GM18511 (cell line): ENCODE measurements at regions not wholly inside any gene's neighbourhood (a gene's known extent, or its start where the extent isn't known, plus 50 kb on each side); places are given as distances from the start of the nearest gene placed in this dataset.
"Not testable (repeated sequence)": the region's sequence is repeated elsewhere in the genome, so short reads cannot be mapped to it uniquely, and the experiment has no call there.

ENCODE experiments used
- ATAC-seq: cut with Tn5 transposase; IDR thresholded peaks from one replicate; pipeline ENCODE4 v1.9.1; 2021; ENCODE audit warnings: mild to moderate bottlenecking, moderate library complexity; ENCODE audit not compliant: unreplicated experiment

DNA sequence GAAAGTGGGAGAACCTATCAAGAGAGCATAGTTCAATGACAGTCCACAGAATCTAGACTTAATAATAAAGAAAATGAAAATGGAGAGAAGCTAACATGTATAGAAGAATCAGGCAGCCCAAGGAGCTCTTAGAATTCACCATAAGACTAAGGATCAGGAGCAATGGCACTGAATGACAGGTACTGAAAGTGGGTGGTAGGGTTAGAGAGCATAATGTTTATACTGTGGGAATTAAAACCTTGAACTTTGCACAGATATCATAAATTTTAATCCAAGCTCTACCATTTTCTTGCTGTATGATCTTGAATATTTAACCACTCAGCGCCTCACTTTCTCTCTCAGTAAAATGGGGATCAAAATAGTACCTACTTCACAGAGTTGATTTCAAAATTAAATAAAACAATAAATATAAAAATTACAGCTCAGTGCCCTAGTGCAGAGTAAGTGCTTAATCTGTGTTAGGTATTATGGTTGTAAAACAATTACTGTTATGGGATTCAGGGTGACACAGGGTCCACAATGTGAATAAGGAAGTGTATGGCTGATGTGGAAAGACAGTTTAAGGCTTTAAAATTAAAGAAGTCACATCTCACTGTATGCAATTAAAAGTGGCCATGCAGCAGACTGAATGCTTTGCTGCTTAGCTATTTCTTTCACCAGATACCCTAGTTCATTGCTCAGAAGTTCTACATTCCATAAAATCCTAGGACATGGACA, 319.8 kb downstream of the HINT1 start:
- no peak for ATAC-seq

DNA sequence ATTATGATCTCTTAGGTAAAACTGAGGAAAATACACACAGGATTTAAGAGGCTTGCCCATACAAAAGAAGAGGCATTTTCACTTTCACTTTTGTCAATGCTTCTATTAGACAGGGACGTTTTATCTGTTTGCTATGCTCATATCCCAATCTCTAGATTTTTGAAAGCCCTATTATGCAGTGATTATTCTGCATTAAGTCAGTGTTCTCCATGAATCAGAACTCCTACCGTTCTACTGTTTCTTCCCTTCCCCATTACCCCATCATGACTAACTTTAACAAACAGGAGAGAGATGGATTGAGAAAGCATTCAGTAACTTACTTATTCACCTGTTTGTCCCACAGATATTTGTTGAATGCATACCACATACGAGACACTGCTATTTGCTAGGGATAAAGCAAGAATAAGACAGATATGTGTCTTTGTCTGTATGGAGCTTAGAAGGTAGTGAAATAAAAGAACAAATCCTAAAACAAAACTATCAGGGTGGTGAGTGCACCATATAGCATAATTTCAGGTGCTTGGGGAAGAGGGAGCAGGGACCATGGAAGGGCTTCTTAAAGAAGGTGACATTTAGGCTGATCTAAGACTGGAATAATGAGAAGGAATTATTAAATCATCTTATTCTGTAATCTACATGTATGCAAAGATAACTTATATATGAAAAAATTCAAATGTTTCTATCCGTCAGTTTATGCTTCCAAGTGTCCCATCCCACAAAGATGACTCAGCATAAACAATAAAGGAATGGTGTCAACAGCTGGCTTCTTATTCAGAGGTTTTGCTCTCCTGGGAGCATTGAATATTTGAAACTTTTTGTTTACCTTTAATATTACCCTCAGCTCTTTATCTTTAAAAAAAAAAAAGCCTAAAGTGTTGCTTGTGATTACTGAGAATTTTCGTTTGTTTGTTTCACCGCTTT, 328.1 kb downstream of the HINT1 start:
- peak; percentile 79 for ATAC-seq

DNA sequence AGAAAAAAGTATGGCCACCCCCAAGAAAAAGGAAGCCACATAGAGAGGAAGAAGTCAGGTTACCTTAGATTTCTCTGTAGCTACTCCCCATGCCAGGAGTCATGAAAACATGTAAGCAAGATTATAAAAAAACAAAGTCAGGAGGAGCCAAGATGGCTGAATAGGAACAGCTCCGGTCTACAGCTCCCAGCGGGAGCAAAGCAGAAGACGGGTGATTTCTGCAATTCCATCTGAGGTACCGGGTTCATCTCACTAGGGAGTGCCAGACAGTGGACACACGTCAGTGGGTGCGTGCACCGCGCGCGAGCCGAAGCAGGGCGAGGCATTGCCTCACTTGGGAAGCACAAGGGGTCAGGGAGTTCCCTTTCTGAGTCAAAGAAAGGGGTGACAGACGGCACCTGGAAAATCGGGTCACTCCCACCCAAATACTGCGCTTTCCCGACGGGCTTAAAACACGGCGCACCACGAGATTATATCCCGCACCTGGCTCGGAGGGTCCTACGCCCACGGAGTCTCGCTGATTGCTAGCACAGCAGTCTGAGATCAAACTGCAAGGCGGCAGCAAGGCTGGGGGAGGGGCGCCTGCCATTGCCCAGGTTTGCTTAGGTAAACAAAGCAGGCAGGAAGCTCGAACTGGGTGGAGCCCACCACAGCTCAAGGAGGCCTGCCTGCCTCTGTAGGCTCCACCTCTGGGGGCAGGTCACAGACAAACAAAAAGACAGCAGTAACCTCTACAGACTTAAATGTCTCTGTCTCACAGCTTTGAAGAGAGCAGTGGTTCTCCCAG, 347.3 kb downstream of the HINT1 start:
- not testable (repeated sequence) for ATAC-seq

DNA sequence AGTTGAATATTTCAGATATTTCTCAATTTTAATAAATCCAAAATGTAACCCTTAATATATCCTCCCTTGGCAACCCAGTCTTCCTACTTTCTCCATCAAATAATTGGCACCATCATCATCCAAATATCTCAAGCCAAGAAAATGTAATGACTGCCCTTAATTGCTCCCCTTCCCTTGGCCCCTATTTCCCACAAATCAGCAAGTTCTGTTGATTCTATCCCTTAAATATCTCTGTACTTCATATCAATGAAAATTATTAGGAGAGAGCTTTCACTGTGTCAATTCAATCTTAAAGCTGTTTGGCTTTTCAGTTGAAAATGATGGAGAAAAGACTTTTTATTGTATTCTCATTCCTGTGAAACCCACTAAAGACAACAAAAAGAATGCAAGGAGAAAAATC, 349.8 kb downstream of the HINT1 start:
- ATAC-seq = no peak

DNA sequence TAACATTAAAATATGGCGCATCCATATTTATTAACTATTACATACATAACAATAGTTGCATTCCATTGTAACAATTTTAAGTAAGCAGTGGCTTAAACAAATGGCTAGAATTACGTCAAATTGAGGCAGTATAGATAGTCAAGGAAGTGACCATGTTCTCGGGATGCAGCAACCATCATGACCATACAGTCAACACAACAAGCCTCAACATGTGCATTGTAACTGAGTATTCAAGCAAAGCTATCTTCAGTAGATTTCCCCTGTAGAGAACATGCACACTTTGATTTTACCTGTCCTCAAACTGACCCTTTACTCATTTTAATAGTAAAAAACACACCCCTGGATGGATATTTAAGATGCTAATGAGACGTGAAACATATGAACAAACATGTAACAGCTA, 356.4 kb downstream of the HINT1 start:
- no peak for ATAC-seq

DNA sequence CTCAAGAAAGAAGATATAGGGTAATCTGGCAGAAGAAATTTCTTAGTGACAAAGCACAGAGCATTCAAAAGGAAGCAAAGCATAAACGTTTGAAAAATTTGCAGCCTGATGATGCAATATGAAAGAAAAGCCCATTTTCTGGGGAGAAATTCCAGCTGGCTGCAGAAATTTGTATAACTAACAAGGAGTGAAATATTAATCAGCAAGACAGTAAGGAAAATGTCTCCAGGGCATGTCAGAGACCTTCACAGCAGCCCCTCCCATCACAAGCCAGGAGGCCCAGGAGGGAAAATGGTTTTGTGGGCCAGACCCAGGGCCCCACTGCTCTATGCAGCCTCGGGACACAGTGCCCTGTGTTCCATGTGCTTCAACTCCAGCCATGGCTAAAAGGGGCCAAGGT, 359.4 kb downstream of the HINT1 start:
- ATAC-seq = no peak

DNA sequence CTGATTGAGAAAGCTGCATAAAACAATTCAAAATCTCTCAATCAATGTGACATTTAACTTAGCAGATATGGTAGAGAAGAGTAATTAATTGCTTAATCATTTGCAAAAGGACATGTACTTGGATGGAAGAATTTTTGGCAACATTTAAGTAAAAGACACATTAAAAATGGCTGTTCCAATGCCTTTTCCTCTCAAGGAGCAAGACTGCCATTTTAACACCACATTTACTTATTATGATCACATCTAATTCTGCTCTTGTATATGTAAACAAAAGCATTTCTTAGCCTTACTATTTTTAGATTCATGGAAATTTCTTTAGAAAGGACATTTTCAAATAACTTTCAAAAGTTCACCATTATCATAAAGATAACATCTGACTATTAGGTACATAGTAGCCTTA, 360.0 kb downstream of the HINT1 start:
- ATAC-seq = no peak

DNA sequence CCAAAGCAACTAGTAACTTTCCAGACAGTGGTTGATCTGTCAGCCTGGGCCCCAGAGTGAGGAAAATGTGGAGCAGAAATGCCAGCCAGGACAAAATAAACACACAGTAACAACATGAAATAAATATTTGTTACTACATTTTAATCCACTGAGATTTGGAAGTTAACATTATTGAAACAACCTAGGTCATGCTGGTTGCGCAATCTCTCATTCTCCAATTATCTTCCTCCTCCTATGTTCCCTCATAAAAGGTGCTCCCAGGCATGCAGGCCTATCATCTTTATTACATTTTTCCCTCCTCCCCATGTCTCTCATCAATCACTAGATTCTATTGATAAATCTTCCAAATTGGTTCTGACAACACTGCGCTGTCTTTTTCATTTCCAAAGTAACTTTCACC, 363.1 kb downstream of the HINT1 start:
- ATAC-seq = no peak

DNA sequence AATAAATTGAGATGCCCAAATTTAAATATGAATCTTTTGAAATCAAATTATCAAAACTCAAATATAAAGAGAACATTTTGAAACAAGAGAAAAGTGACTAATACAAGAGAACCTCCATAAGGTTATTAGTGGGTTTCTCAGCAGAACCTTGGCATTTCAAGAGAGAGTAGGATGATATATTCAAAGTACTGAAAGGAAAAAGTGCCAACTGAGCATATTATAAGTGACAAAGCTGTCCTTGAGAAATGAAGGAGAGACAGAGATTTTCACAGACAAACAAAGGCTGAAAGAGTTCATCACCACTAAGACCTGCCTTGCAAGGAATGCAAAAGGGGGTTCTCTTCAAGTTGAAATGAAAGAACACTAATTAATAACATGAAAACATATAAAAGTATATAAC, 366.0 kb downstream of the HINT1 start:
- no peak for ATAC-seq

DNA sequence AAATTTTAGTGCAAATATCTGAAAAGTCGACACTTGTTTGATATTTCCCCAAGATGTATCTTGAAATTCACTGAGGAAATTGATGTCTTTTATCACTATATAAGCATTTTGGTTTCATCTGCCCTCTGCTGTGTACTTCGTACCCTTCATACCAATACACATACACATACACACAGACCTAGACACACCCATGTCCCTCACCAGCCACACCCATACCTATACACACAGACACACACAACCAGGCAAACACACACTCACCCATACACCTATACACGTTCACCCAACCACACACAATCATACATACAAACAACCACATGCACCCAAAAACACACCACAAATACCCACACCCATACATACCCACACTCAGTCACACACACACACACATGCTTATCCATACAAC, 367.8 kb downstream of the HINT1 start:
- no peak for ATAC-seq

DNA sequence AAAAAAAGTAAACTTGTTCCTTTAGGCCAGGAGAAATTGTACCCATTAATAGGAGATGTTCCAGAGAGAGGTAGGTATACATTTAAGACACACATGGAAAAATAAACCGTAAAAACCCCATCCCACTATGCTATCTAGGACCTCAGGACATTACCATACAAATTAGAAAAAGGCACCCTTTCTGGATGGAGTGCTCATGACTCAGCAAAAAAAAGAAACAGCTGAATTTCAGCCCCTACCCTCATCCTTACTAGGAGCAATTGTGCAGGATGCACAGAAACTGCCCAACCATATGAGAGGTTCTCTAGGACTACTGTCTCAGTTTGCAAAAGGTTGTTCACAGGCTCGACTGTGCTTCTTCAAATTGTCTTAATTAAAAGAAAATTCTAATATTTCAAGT, 368.2 kb downstream of the HINT1 start:
- no peak for ATAC-seq

DNA sequence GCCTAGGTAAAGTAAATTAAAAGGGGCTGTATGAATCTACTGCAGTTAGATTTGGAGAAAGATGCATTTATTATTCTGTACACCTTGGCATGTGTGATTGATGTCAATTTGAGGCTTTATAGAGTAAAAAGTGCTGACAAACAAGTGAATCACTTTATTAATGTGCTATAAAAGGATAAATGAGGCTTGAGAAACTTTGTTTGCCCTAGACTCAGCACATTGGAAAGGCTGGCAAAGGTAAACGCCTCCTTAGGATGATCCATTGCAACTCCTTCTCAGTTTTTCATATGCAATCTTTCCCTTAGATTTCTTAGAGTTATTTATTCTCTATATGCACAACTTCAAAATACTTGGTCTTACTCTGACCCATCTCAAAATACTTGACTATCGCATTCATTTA, 369.0 kb downstream of the HINT1 start:
- ATAC-seq = no peak

DNA sequence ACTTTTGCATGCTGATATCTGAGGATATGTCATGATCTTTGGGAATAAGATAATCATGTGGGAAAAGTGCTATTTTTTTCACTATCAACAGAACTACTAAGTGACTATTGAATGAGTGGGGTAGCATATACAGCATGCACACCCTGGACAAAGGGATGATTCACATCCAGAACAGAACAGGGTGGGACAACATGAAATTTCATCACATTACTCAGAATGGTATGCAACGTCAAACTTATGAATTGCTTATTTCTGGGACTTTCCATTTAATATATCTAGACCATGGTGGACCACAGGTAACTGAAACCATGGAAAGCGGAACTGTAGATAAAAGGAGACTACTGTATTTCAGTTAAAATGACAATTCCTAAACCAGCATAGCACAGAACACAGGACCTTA, 370.0 kb downstream of the HINT1 start:
- no peak for ATAC-seq

DNA sequence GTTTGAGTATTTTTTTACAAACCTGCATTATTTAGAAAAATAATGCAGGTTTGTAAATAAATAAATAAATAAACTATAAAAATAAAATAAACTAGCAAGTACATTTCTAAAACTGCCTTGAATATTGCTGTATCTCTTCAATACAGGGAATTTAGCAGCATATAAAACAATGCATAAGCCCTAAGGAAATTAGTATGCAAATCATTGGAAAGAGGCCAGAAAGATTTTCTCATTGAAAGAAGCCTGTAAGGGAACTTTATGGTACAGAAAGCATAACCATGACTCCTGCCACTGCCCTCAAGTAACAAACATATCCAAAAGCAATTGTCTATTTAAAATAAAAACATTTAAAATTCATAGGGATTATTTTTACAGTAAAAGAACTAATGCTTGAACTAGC, 387.3 kb downstream of the HINT1 start:
- ATAC-seq = no peak

DNA sequence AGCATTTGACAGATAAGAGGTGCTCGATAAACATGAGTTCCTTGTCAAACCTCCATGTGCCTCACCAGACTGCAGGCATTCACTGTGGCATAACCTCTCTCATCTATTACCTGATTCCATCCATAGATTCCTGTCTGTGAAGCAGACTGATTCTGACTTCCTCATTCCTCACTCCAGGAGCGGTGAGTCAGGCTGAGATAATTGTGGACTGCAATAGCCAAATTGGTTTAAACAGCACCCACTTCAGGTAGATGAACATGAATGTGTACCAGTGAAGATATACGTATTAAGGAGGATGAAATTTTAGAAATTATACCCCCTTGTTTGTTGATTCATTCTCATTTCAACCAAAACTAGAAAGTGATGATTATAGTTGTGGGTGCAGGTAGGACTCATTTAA, 391.2 kb downstream of the HINT1 start:
- ATAC-seq = no peak

DNA sequence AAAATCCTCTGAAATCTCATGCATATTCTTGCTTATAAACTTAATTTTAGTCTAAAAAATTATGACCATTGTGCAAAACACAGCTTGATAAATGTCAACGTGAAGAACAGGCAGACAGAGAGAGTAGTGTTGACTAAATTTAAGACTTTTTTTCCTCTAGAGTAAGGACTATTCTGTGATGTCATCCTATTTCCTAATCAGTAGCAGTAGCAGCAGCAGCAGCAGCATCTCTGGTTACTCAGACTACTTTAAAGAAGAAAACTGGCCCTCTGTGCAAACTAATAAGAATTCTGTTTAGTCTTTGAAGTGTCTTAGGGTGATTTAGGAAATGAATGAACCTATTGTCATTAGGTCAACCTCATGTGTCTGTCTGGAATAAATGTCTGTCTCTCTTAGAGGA, 403.0 kb downstream of the HINT1 start:
- ATAC-seq = no peak

DNA sequence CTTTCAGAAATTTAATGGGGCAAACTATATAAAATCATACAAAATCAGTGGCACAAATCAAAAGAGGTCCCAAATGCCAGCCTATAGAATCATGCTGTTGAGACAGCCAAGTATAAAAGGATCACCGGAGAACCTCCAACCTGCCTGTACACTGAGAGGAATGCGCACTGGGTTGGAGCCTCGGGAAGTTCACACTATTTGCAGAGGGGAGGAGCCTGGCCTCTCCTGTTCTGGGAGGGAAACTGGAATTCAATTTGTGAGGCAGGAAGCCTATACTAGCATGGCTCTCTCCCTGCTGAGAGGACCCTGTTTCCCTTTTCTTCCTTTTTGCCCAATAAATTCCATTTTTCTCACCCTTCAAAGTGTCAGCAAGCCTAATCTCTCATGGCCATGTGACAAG, 406.0 kb downstream of the HINT1 start:
- no peak for ATAC-seq

DNA sequence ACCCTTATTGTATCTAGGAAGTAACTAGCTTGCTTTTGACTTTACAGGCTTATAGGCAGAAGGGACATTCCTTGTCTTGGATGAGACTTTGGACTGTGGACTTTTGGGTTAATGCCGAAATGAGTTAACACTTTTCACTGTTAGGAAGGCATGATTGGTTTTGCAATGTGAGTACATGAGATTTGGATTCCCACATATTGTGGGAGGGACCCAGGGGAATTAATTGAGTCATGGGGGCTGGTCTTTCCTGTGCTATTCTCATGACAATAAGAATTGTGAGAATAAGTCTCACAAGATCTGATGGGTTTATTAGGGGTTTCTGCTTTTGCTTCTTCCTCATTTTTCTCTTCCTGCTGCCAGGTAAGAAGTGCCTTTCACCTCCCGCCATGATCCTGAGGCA, 417.5 kb downstream of the HINT1 start:
- ATAC-seq = no peak

DNA sequence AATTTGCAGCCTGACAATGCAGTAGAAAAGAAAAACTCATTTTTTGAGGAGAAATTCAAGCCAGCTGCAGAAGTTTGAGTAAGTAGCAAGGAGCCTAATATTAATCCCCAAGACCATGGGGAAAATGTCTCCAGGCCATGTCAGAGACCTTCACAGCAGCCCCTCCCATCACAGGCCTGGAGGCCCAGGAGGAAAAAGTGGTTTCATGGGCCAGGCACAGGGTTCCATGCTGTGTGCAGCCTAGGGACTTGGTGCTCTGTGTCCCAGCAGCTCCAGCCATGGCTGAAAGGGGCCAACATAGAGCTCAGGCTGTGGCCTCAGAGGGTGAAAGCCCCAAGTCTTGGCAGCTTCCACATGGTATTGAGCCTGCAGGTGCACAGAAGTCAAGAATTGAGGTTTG, 418.4 kb downstream of the HINT1 start:
- not testable (repeated sequence) for ATAC-seq

DNA sequence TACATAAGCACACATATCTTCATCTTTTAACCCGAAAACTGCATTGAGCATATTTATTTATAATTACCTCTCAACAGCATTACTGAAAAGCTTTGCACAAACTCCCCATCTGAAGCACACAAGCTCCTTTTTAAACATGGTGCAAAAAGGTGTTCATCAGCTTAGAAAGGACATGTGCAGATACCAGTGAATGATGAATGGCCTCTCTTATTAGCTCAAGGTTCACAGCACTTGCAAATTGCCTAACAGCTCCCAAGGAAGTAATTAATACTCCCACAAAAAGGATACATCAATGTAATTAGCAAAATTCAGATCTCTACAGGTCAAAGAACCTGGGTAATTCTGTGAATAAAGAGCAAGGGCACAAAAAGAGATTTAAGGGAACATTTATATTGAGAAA, 422.0 kb downstream of the HINT1 start:
- ATAC-seq = no peak

DNA sequence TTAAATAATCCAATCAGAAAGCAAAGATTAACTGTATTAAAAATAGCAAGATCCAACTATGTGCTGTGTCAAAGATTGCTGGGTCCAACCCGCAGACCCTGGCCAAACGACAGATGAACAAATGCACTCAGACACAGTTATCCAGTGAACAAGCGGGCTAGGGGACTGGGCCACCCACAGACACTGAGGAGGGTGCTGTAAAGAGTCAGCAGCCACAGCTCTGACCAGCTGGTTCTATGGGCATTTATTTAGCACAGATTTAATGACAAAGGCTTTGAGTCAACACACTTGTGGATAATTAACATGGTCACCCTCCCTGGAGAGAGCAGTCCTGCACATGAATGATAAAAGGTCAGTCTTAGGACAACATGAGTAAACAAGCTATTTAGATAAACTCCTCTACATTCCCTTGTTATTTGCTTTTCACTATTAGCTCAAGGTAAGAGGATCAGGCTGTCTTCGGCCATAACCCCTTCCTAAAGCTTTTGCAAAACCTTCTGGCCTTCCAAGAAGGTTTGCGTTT, 424.9 kb downstream of the HINT1 start:
- no peak for ATAC-seq
